ENCODE measurements at regions not wholly inside any gene's neighbourhood (a gene's known extent, or its start where the extent isn't known, plus 50 kb on each side); places are given as distances from the start of the nearest gene placed in this dataset.

DNA sequence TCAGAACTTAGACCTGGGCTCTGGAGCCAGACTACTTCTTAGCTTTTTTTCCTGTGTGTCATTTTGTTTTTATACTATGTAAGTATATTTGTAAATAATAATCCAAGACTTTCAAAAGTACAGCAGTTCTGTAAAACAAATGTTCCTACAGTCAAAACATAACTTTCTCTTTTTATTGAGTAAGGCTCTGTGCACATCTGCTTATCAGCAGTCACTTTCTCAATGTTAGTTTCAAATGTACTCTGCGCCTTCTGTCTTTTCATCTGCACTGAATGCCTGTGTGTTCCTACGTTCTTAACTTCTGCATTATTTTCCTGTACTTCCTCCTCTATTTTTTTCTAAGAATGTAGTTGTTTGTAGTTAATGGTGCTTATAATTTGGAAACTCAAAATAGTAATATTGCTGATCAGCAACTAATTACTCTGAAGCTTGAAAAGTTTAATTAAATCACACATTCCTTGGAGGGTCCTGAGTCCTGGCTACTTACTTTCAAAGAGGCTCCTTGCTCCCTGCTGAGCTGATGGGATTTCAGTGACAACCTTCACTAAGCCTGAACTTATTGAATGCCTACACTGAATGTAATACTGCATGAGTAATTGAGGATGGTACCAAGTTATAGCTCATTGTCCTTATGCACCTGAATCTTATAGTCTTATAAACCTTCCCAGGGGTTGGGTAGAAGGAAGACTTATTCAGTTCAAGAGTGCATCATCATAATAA lies 329.9 kb downstream of the KCNJ2 start:
- TF ChIP-seq, protein P1, sequence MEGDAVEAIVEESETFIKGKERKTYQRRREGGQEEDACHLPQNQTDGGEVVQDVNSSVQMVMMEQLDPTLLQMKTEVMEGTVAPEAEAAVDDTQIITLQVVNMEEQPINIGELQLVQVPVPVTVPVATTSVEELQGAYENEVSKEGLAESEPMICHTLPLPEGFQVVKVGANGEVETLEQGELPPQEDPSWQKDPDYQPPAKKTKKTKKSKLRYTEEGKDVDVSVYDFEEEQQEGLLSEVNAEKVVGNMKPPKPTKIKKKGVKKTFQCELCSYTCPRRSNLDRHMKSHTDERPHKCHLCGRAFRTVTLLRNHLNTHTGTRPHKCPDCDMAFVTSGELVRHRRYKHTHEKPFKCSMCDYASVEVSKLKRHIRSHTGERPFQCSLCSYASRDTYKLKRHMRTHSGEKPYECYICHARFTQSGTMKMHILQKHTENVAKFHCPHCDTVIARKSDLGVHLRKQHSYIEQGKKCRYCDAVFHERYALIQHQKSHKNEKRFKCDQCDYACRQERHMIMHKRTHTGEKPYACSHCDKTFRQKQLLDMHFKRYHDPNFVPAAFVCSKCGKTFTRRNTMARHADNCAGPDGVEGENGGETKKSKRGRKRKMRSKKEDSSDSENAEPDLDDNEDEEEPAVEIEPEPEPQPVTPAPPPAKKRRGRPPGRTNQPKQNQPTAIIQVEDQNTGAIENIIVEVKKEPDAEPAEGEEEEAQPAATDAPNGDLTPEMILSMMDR (IDR thresholded peaks at IDR 0.05): no peak
- no peak for TF ChIP-seq POLR2A (IDR thresholded peaks at IDR 0.05)
